MG63 (cell line): ENCODE measurements at regions not wholly inside any gene's neighbourhood (a gene's known extent, or its start where the extent isn't known, plus 50 kb on each side); places are given as distances from the start of the nearest gene placed in this dataset.

ENCODE experiments used
- DNase-seq: peaks from one replicate; pipeline ENCODE4 v3.0.0-alpha.2; 2020
- H3K27me3 ChIP-seq: fragments of 250-450 bp; sonication (Bioruptor Pico); 2 replicates; pipeline ENCODE4 v1.5.1; 2020; ENCODE audit warnings: mild to moderate bottlenecking, moderate library complexity
- H3K36me3 ChIP-seq: fragments of 250-450 bp; sonication (Bioruptor Pico); 2 replicates; pipeline ENCODE4 v1.5.1; 2020; ENCODE audit warnings: mild to moderate bottlenecking, moderate library complexity
- H3K4me3 ChIP-seq: fragments of 250-450 bp; sonication (Bioruptor Pico); 2 replicates; pipeline ENCODE4 v1.5.1; 2020; ENCODE audit warnings: mild to moderate bottlenecking, moderate library complexity
- H3K9me3 ChIP-seq: fragments of 250-450 bp; sonication (Bioruptor Pico); 2 replicates; pipeline ENCODE4 v1.5.1; 2020; ENCODE audit warnings: mild to moderate bottlenecking, moderate library complexity

- peaks cover 10% of the 10 kb centered on the region for H3K9me3 ChIP-seq
- DNase-seq = no peak
- no peak overlapping the region for H3K4me3 ChIP-seq
- no peaks in the 10 kb centered on the region for H3K36me3 ChIP-seq
- H3K27me3 ChIP-seq = no peaks in the 10 kb centered on the region
Observed at GRCh38 chr5:143929486-143929885, 117.5 kb downstream of the HMHB1 start.

- DNase-seq = no peak
- H3K9me3 ChIP-seq = peaks cover 19% of the 10 kb centered on the region
- H3K4me3 ChIP-seq = no peak overlapping the region
- no peaks in the 10 kb centered on the region for H3K36me3 ChIP-seq
- no peaks in the 10 kb centered on the region for H3K27me3 ChIP-seq
Observed at GRCh38 chr5:143930561-143930960, 118.6 kb downstream of the HMHB1 start.

GRCh38 chr5:143931476-143931875 lies 119.5 kb downstream of the HMHB1 start:
- no peak for DNase-seq
- Histone ChIP-seq H3K27me3 (no peaks in the 10 kb centered on the region), H3K36me3 (no peaks in the 10 kb centered on the region), H3K9me3 (peaks cover 24% of the 10 kb centered on the region), H3K4me3 (no peak overlapping the region)

- no peaks in the 10 kb centered on the region for H3K36me3 ChIP-seq
- DNase-seq = no peak
- H3K9me3 ChIP-seq = peaks cover 24% of the 10 kb centered on the region
- H3K27me3 ChIP-seq = no peaks in the 10 kb centered on the region
- H3K4me3 ChIP-seq = no peak overlapping the region
Observed at GRCh38 chr5:143931986-143932385, 120.0 kb downstream of the HMHB1 start.

GRCh38 chr5:143932584-143932983 lies 120.6 kb downstream of the HMHB1 start:
- Histone ChIP-seq H3K27me3 (no peaks in the 10 kb centered on the region), H3K9me3 (peaks cover 24% of the 10 kb centered on the region), H3K36me3 (no peaks in the 10 kb centered on the region), H3K4me3 (no peak overlapping the region)
- DNase-seq = no peak

- Histone ChIP-seq H3K9me3 (peaks cover 24% of the 10 kb centered on the region), H3K36me3 (no peaks in the 10 kb centered on the region), H3K4me3 (no peak overlapping the region), H3K27me3 (no peaks in the 10 kb centered on the region)
- peak; percentile 8 for DNase-seq
Observed at GRCh38 chr5:143933451-143933850, 121.5 kb downstream of the HMHB1 start.

- H3K4me3 ChIP-seq = no peak overlapping the region
- no peak for DNase-seq
Observed at GRCh38 chr5:143934821-143935220, 122.9 kb downstream of the HMHB1 start.

GRCh38 chr5:143938230-143938629 lies 126.3 kb downstream of the HMHB1 start:
- DNase-seq = peak; percentile 58
- Histone ChIP-seq H3K36me3 (no peaks in the 10 kb centered on the region), H3K27me3 (no peaks in the 10 kb centered on the region), H3K9me3 (peaks cover 34% of the 10 kb centered on the region), H3K4me3 (no peak overlapping the region)

More at GRCh38 chr5:143934821-143935220, 122.9 kb downstream of the HMHB1 start:
- Histone ChIP-seq H3K36me3 (no peaks in the 10 kb centered on the region), H3K27me3 (no peaks in the 10 kb centered on the region), H3K9me3 (peaks cover 27% of the 10 kb centered on the region)

GRCh38 chr5:143946837-143947236 lies 134.9 kb downstream of the HMHB1 start:
- no peak for DNase-seq
- peaks cover 43% of the 10 kb centered on the region for H3K9me3 ChIP-seq
- no peaks in the 10 kb centered on the region for H3K36me3 ChIP-seq
- H3K27me3 ChIP-seq = no peaks in the 10 kb centered on the region
- no peak overlapping the region for H3K4me3 ChIP-seq

- Histone ChIP-seq H3K4me3 (no peak overlapping the region), H3K27me3 (no peaks in the 10 kb centered on the region), H3K36me3 (no peaks in the 10 kb centered on the region), H3K9me3 (peaks cover 43% of the 10 kb centered on the region)
- DNase-seq = no peak
Observed at GRCh38 chr5:143947313-143947712, 135.4 kb downstream of the HMHB1 start.

GRCh38 chr5:143952809-143953208 lies 140.8 kb downstream of the HMHB1 start:
- DNase-seq = no peak
- H3K36me3 ChIP-seq = no peaks in the 10 kb centered on the region

GRCh38 chr5:143953851-143954250 lies 141.9 kb downstream of the HMHB1 start:
- DNase-seq = no peak
- H3K4me3 ChIP-seq = no peak overlapping the region
- H3K9me3 ChIP-seq = peaks cover 10% of the 10 kb centered on the region
- no peaks in the 10 kb centered on the region for H3K27me3 ChIP-seq
- H3K36me3 ChIP-seq = no peaks in the 10 kb centered on the region

More at GRCh38 chr5:143952809-143953208, 140.8 kb downstream of the HMHB1 start:
- no peak overlapping the region for H3K4me3 ChIP-seq
- H3K27me3 ChIP-seq = no peaks in the 10 kb centered on the region
- peaks cover 20% of the 10 kb centered on the region for H3K9me3 ChIP-seq

- H3K27me3 ChIP-seq = no peaks in the 10 kb centered on the region
- DNase-seq = no peak
- H3K36me3 ChIP-seq = no peaks in the 10 kb centered on the region
- no peak overlapping the region for H3K4me3 ChIP-seq
- H3K9me3 ChIP-seq = peaks cover 10% of the 10 kb centered on the region
Observed at GRCh38 chr5:143955141-143955540, 143.2 kb downstream of the HMHB1 start.

GRCh38 chr5:143957455-143957854 lies 145.5 kb downstream of the HMHB1 start:
- no peak for DNase-seq
- Histone ChIP-seq H3K4me3 (no peak overlapping the region), H3K36me3 (no peaks in the 10 kb centered on the region), H3K27me3 (no peaks in the 10 kb centered on the region), H3K9me3 (peaks cover 4% of the 10 kb centered on the region; the same call in 1 of the 2 replicates)

GRCh38 chr5:143962201-143962600 lies 150.2 kb downstream of the HMHB1 start:
- no peaks in the 10 kb centered on the region for H3K36me3 ChIP-seq
- H3K9me3 ChIP-seq = no peaks in the 10 kb centered on the region
- no peak for DNase-seq
- no peak overlapping the region for H3K4me3 ChIP-seq
- no peaks in the 10 kb centered on the region for H3K27me3 ChIP-seq

- Histone ChIP-seq H3K36me3 (no peaks in the 10 kb centered on the region), H3K4me3 (no peak overlapping the region), H3K9me3 (no peaks in the 10 kb centered on the region), H3K27me3 (no peaks in the 10 kb centered on the region)
- no peak for DNase-seq
Observed at GRCh38 chr5:143964919-143965318, 153.0 kb downstream of the HMHB1 start.

GRCh38 chr5:143966280-143966679 lies 154.3 kb downstream of the HMHB1 start:
- DNase-seq = no peak
- Histone ChIP-seq H3K27me3 (no peaks in the 10 kb centered on the region), H3K4me3 (no peak overlapping the region), H3K9me3 (peaks cover 4% of the 10 kb centered on the region; the same call in 1 of the 2 replicates), H3K36me3 (no peaks in the 10 kb centered on the region)

- Histone ChIP-seq H3K36me3 (no peaks in the 10 kb centered on the region), H3K4me3 (no peak overlapping the region), H3K27me3 (no peaks in the 10 kb centered on the region), H3K9me3 (peaks cover 6% of the 10 kb centered on the region)
- DNase-seq = peak; percentile 1
Observed at GRCh38 chr5:143968071-143968878, 156.3 kb downstream of the HMHB1 start.
